K562 (cell line): ENCODE measurements at regions not wholly inside any gene's neighbourhood (a gene's known extent, or its start where the extent isn't known, plus 50 kb on each side); places are given as distances from the start of the nearest gene placed in this dataset.

Experiments
- ATAC-seq: fragments of 200-7000 bp; cut with Tn5 transposase; 3 replicates; pipeline ENCODE4 v1.9.1; 2020; ENCODE audit warnings: moderate library complexity
- BruUV-seq: library from RNA; stranded (reverse); fragments of 400-500 nt; replicated peaks from 2 replicates; lab custom pipeline; 2021; lab: Mats Ljungman, UMichigan
- CTCF ChIA-PET: fragments of 300-600 bp; formaldehyde crosslinking; extraction: SDS; loops from one replicate; lab custom pipeline; 2021; ENCODE audit warnings: low intra/inter-chr PET ratio; lab: Yijun Ruan, JAX
- POLR2A ChIA-PET: fragments of 300-600, 350-650 bp; sonication (Branson Sonifier 250); formaldehyde crosslinking; extraction: SDS; loops from one replicate; lab custom pipeline; 2021; ENCODE audit warnings: antibody characterized with exemption, inconsistent platforms; lab: Yijun Ruan, JAX
- DNase-seq, 4 experiments: peaks; one replicate each; pipeline versions ENCODE4 v3.0.0 to v3.0.0-alpha.2; 2011 to 2018; ENCODE audit warnings: low spot score in 3 of 4, mixed read lengths in 3 of 4; ENCODE audit errors: extremely low read depth in 1 of 4
- FAIRE-seq: peaks from 2 replicates; lab custom pipeline; 2011; peaks lifted over from hg19 to GRCh38; lab: Jason Lieb, UNC
- H2AFZ ChIP-seq: 2 replicates; pipeline ENCODE4 v1.6.0; 2011; ENCODE audit warnings: low read depth, low read length, control low read depth, inconsistent platforms
- H3K27ac ChIP-seq: fragments of 200-600 bp; 3 replicates; pipeline ENCODE4 v1.8.0; 2011; ENCODE audit warnings: low read depth, mild to moderate bottlenecking, control low read depth, inconsistent platforms, low read length, moderate library complexity, mixed read lengths; ENCODE audit errors: extremely low read depth
- H3K27me3 ChIP-seq, 2 experiments: fragments of 300-600 bp in 1 of 2; 2 replicates in 1 of 2; 3 replicates in 1 of 2; pipeline versions ENCODE4 v1.6.0 to v1.8.0; 2011; ENCODE audit warnings: inconsistent platforms in 2 of 2, low read length in 2 of 2, mild to moderate bottlenecking in 1 of 2, mixed read lengths in 1 of 2, moderate library complexity in 1 of 2; ENCODE audit not compliant: control insufficient read depth in 2 of 2, insufficient read depth in 2 of 2
- H3K36me3 ChIP-seq: fragments of 300-600 bp; 3 replicates; pipeline ENCODE4 v1.8.0; 2011; ENCODE audit warnings: mild to moderate bottlenecking, low read length, inconsistent platforms; ENCODE audit not compliant: control insufficient read depth, insufficient read depth
- H3K4me1 ChIP-seq, 2 experiments: fragments of 200-600 bp in 1 of 2; replicated peaks in 1 of 2; 2 replicates in 1 of 2; 3 replicates in 1 of 2; pipeline versions ENCODE4 v1.5.1 to v1.8.0; 2011; ENCODE audit warnings: inconsistent platforms in 2 of 2, low read length in 2 of 2, mild to moderate bottlenecking in 1 of 2, mixed read lengths in 1 of 2, moderate library complexity in 1 of 2; ENCODE audit not compliant: control insufficient read depth in 2 of 2, insufficient read depth in 2 of 2
- H3K4me2 ChIP-seq: 2 replicates; pipeline ENCODE4 v1.6.1; 2011; ENCODE audit warnings: low read length, control low read depth, inconsistent platforms, mixed read lengths; ENCODE audit not compliant: insufficient read depth
- H3K4me3 ChIP-seq: fragments of 200-600 bp; sonication (generic), shearing (Covaris generic); 2 replicates; pipeline ENCODE4 v1.5.1; 2016; ENCODE audit warnings: control low read depth, inconsistent platforms
- H3K79me2 ChIP-seq: fragments of 200-600 bp; 3 replicates; pipeline ENCODE4 v1.8.0; 2011; ENCODE audit warnings: low read length, inconsistent platforms; ENCODE audit not compliant: control insufficient read depth, insufficient read depth
- H3K9ac ChIP-seq, 2 experiments: 2 replicates each; pipeline versions ENCODE4 v1.6.0 to v1.6.1; 2011; ENCODE audit warnings: low read depth in 2 of 2, low read length in 2 of 2, control low read depth in 1 of 2, inconsistent platforms in 1 of 2, mild to moderate bottlenecking in 1 of 2, mixed read lengths in 1 of 2; ENCODE audit not compliant: insufficient read depth in 1 of 2
- H3K9me1 ChIP-seq: one replicate; pipeline ENCODE4 v1.6.0; 2011; ENCODE audit warnings: inconsistent platforms, mild to moderate bottlenecking, low read length, moderate library complexity; ENCODE audit not compliant: control insufficient read depth, insufficient read depth
- H3K9me3 ChIP-seq: replicated peaks from 2 replicates; pipeline ENCODE4 v1.5.1; 2011; ENCODE audit warnings: low read depth, low read length, inconsistent platforms; ENCODE audit not compliant: control insufficient read depth, insufficient read depth
- H4K20me1 ChIP-seq: replicated peaks from 2 replicates; pipeline ENCODE4 v1.6.1; 2011; ENCODE audit warnings: low read length, inconsistent platforms, mixed read lengths; ENCODE audit not compliant: control insufficient read depth, insufficient read depth
- DPF2 ChIP-seq: fragments of 450-650 bp; IDR thresholded peaks from 2 replicates; pipeline ENCODE4 v1.6.1; 2016
- GABPB2 ChIP-seq: fragments of 250-450 bp; sonication (Bioruptor Pico); conservative IDR thresholded peaks from 2 replicates; pipeline ENCODE4 v1.5.1; 2021; ENCODE audit warnings: mild to moderate bottlenecking
- HIVEP1 ChIP-seq: fragments of 250-450 bp; sonication (Bioruptor Pico); IDR thresholded peaks from 2 replicates; pipeline ENCODE4 v1.4.0; 2020; ENCODE audit warnings: mild to moderate bottlenecking
- HNRNPLL ChIP-seq: fragments of 200-400 bp; formaldehyde crosslinking; IDR thresholded peaks from 2 replicates; pipeline ENCODE4 v1.6.1; 2017; ENCODE audit warnings: low read length, low read depth, mild to moderate bottlenecking; ENCODE audit not compliant: poor library complexity, severe bottlenecking
- IRF1 ChIP-seq: sonication (generic); formaldehyde crosslinking; IDR thresholded peaks from 2 replicates; pipeline ENCODE4 v1.8.0; 2022; ENCODE audit warnings: missing genetic modification reagents, mild to moderate bottlenecking, borderline replicate concordance
- KDM2B ChIP-seq: fragments of 250-450 bp; sonication (Bioruptor Pico); IDR thresholded peaks from 2 replicates; pipeline ENCODE4 v1.8.0; 2021; ENCODE audit warnings: mild to moderate bottlenecking, moderate library complexity
- NFXL1 ChIP-seq: fragments of 450-650 bp; formaldehyde crosslinking; IDR thresholded peaks from 2 replicates; pipeline ENCODE4 v1.4.0; 2021; ENCODE audit warnings: mild to moderate bottlenecking
- NR3C1 ChIP-seq: sonication (generic); formaldehyde crosslinking; IDR thresholded peaks from 2 replicates; pipeline ENCODE4 v1.8.1; 2022; ENCODE audit warnings: missing genetic modification reagents
- NRF1 ChIP-seq, 2 experiments: fragments of 450-650 bp; IDR thresholded peaks in 1 of 2; conservative IDR thresholded peaks in 1 of 2; 2 replicates each; pipeline ENCODE4 v1.6.1; 2014; ENCODE audit warnings: mild to moderate bottlenecking in 2 of 2
- POLR2AphosphoS5 ChIP-seq: IDR thresholded peaks from 2 replicates; pipeline ENCODE4 v1.6.1; 2011; ENCODE audit warnings: mild to moderate bottlenecking, low read depth, low read length, moderate library complexity; ENCODE audit not compliant: control insufficient read depth, insufficient read depth
- RBM17 ChIP-seq: fragments of 200-400 bp; formaldehyde crosslinking; IDR thresholded peaks from 2 replicates; pipeline ENCODE4 v1.6.1; 2017; ENCODE audit warnings: low read depth, mild to moderate bottlenecking, low read length, borderline replicate concordance
- RBM34 ChIP-seq: fragments of 200-400 bp; formaldehyde crosslinking; IDR thresholded peaks from 2 replicates; pipeline ENCODE4 v1.6.1; 2018; ENCODE audit warnings: low read length, borderline replicate concordance; ENCODE audit not compliant: insufficient read depth
- SRSF9 ChIP-seq: fragments of 200-400 bp; formaldehyde crosslinking; IDR thresholded peaks from 2 replicates; pipeline ENCODE4 v1.6.1; 2017; ENCODE audit warnings: low read depth, low read length, borderline replicate concordance
- TAL1 ChIP-seq: fragments of 450-650 bp; IDR thresholded peaks from 2 replicates; pipeline ENCODE4 v1.6.1; 2016; ENCODE audit warnings: mild to moderate bottlenecking
- TCF7L2 ChIP-seq: fragments of 150-350 bp; IDR thresholded peaks from 2 replicates; pipeline ENCODE4 v1.6.1; 2016; ENCODE audit warnings: low read depth, mild to moderate bottlenecking, low read length, moderate library complexity
- ZNF436 ChIP-seq: fragments of 250-450, 450-650 bp; sonication (Bioruptor Pico); formaldehyde crosslinking; IDR thresholded peaks from 2 replicates; pipeline ENCODE4 v1.7.0; 2020; ENCODE audit warnings: mild to moderate bottlenecking
- WGBS: fragments of 100-300 bp; shearing (Covaris generic); methylation state at CpG from one replicate; pipeline ENCODE4 v1.1.6; 2016; ENCODE audit warnings: low coverage, mixed read lengths; ENCODE audit not compliant: insufficient coverage; ENCODE audit errors: missing lambda C conversion rate; 5-methylcytosine and 5-hydroxymethylcytosine counted together
- in situ Hi-C: fragments of 300-500 bp; cut with MboI; formaldehyde crosslinking; loops from 4 replicates; pipeline ENCODE4 v1.15.0; 2018; ENCODE audit warnings: inconsistent platforms, mixed read lengths
- intact Hi-C: fragments of 100-400 bp; cut with micrococcal nuclease; formaldehyde crosslinking; loops from 2 replicates; pipeline ENCODE4 v1.14.2; 2022
- TF ChIP-seq, protein P1 (sequence below), 2 experiments: fragments of 450-650 bp; IDR thresholded peaks; 2 replicates each; pipeline ENCODE4 v1.6.1; 2016
- TF ChIP-seq, protein P2 (sequence below): fragments of 450-650 bp; IDR thresholded peaks from 2 replicates; pipeline ENCODE4 v1.7.1; 2018; ENCODE audit warnings: mild to moderate bottlenecking, low read depth; ENCODE audit not compliant: partially characterized antibody

- H3K4me3 ChIP-seq: no peak overlapping the region
- peak in 3 of 4 experiments; percentile 23 to 71 (median 61) for DNase-seq
- H3K27me3 ChIP-seq: no peaks in the 10 kb centered on the region
- POLR2A ChIA-PET: interaction anchor here (0.6 to 2.0 kb wide), 7 partner anchors 8 to 402 kb away, joined by 3 to 9 read pairs (median 6); no protein-coding TSS in a partner anchor
- no peaks in the 10 kb centered on the region for H3K9me3 ChIP-seq
- peak overlapping the region; percentile 16 to 74; a peak in 2 of 4 replicates for H3K9ac ChIP-seq
- no peaks in the 10 kb centered on the region for H4K20me1 ChIP-seq
- ATAC-seq: peak; percentile 50
- peaks cover 11 to 44% of the 10 kb centered on the region in 2 experiments for H3K4me1 ChIP-seq
- intact Hi-C loops: loop anchor here (5.0 kb wide), 2 partner anchors 43 to 72 kb away; no protein-coding TSS in a partner anchor
- no peaks in the 10 kb centered on the region for H3K79me2 ChIP-seq
- no peaks in the 10 kb centered on the region for H3K36me3 ChIP-seq
- H3K27ac ChIP-seq: peak overlapping the region; percentile 23; the same call in 1 of the 3 replicates
- CTCF ChIA-PET: no interaction called here
- 3% methylated on average over 7 of the region's 7 CpGs for WGBS
- peak overlapping the region; percentile 63 for H2AFZ ChIP-seq
- peak; percentile 32 for FAIRE-seq
- no TSS peak for BruUV-seq
- in situ Hi-C loops: no loop called here
- peaks cover 4% of the 10 kb centered on the region for H3K9me1 ChIP-seq
- H3K4me2 ChIP-seq: peak overlapping the region; percentile 8
- TF ChIP-seq ZNF436 (CRISPR knock-in tag): no peak
- TF ChIP-seq RBM34: no peak
- TF ChIP-seq TAL1: peak; percentile 58
- peak; percentile 75 for TF ChIP-seq DPF2
- TF ChIP-seq NRF1 (conservative IDR thresholded peaks at IDR 0.05 in 1 of 2, IDR thresholded peaks at IDR 0.05 in 1 of 2): no peak
- TF ChIP-seq NFXL1 (CRISPR knock-in tag): no peak; the same call in 1 of the 2 replicates
- TF ChIP-seq TCF7L2: no peak
- no peak for TF ChIP-seq IRF1 (CRISPR knock-in tag)
- TF ChIP-seq NR3C1: no peak
- TF ChIP-seq RBM17: no peak
- TF ChIP-seq HNRNPLL: no peak
- peak; percentile 51; the same call in 1 of the 2 replicates for TF ChIP-seq POLR2AphosphoS5
- TF ChIP-seq, protein P1, sequence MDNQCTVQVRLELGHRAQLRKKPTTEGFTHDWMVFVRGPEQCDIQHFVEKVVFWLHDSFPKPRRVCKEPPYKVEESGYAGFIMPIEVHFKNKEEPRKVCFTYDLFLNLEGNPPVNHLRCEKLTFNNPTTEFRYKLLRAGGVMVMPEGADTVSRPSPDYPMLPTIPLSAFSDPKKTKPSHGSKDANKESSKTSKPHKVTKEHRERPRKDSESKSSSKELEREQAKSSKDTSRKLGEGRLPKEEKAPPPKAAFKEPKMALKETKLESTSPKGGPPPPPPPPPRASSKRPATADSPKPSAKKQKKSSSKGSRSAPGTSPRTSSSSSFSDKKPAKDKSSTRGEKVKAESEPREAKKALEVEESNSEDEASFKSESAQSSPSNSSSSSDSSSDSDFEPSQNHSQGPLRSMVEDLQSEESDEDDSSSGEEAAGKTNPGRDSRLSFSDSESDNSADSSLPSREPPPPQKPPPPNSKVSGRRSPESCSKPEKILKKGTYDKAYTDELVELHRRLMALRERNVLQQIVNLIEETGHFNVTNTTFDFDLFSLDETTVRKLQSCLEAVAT (IDR thresholded peaks at IDR 0.05): no peak
- no peak for TF ChIP-seq KDM2B (CRISPR knock-in tag)
- TF ChIP-seq, protein P2, sequence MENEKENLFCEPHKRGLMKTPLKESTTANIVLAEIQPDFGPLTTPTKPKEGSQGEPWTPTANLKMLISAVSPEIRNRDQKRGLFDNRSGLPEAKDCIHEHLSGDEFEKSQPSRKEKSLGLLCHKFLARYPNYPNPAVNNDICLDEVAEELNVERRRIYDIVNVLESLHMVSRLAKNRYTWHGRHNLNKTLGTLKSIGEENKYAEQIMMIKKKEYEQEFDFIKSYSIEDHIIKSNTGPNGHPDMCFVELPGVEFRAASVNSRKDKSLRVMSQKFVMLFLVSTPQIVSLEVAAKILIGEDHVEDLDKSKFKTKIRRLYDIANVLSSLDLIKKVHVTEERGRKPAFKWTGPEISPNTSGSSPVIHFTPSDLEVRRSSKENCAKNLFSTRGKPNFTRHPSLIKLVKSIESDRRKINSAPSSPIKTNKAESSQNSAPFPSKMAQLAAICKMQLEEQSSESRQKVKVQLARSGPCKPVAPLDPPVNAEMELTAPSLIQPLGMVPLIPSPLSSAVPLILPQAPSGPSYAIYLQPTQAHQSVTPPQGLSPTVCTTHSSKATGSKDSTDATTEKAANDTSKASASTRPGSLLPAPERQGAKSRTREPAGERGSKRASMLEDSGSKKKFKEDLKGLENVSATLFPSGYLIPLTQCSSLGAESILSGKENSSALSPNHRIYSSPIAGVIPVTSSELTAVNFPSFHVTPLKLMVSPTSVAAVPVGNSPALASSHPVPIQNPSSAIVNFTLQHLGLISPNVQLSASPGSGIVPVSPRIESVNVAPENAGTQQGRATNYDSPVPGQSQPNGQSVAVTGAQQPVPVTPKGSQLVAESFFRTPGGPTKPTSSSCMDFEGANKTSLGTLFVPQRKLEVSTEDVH: peak; percentile 59
- TF ChIP-seq GABPB2 (CRISPR knock-in tag): no peak
- no peak for TF ChIP-seq HIVEP1
- no peak for TF ChIP-seq SRSF9
Measured at GRCh38 chr7:106584914-106585759, 75.8 kb downstream of the CCDC71L start.
